ELR (cell line): ENCODE measurements at regions not wholly inside any gene's neighbourhood (a gene's known extent, or its start where the extent isn't known, plus 50 kb on each side); places are given as distances from the start of the nearest gene placed in this dataset.

ENCODE experiments used
- DNase-seq: peaks from one replicate; pipeline ENCODE4 v3.0.0-alpha.2; 2015; ENCODE audit warnings: low read depth

GRCh38 chr5:74226716-74227485 is 413.6 kb downstream of the ENC1 start:
- DNase-seq = no peak

GRCh38 chr5:74225587-74225986 is 414.9 kb downstream of the ENC1 start:
- no peak for DNase-seq

- DNase-seq = no peak
Measured at GRCh38 chr5:74224331-74224730, 416.2 kb downstream of the ENC1 start.

- no peak for DNase-seq
Measured at GRCh38 chr5:74222806-74223205, 417.7 kb downstream of the ENC1 start.

- DNase-seq = no peak
Measured at GRCh38 chr5:74221413-74221812, 419.1 kb downstream of the ENC1 start.

- DNase-seq = no peak
Measured at GRCh38 chr5:74216012-74216411, 424.5 kb downstream of the ENC1 start.

- DNase-seq = peak; percentile 61
Measured at GRCh38 chr5:74212336-74212735, 428.2 kb downstream of the ENC1 start.

GRCh38 chr5:74209571-74209970 is 431.0 kb downstream of the ENC1 start:
- no peak for DNase-seq

- DNase-seq = peak; percentile 92
Measured at GRCh38 chr5:74206579-74207550, 433.7 kb downstream of the ENC1 start.

GRCh38 chr5:74205767-74206578 is 434.6 kb downstream of the ENC1 start:
- DNase-seq = no peak

- peak; percentile 87 for DNase-seq
Measured at GRCh38 chr5:74201334-74202081, 439.0 kb downstream of the ENC1 start.

- no peak for DNase-seq
Measured at GRCh38 chr5:74200560-74200959, 440.0 kb downstream of the ENC1 start.

- peak; percentile 80 for DNase-seq
Measured at GRCh38 chr5:74199436-74200210, 440.9 kb downstream of the ENC1 start.

- DNase-seq = peak; percentile 64
Measured at GRCh38 chr5:74199005-74199404, 441.5 kb downstream of the ENC1 start.

- DNase-seq = no peak
Measured at GRCh38 chr5:74198156-74198555, 442.4 kb downstream of the ENC1 start.

- no peak for DNase-seq
Measured at GRCh38 chr5:74196233-74196632, 444.3 kb downstream of the ENC1 start.

GRCh38 chr5:74194196-74194595 is 446.3 kb downstream of the ENC1 start:
- no peak for DNase-seq

- DNase-seq = no peak
Measured at GRCh38 chr5:74192606-74193299, 447.8 kb downstream of the ENC1 start.

- DNase-seq = peak; percentile 24
Measured at GRCh38 chr5:74188351-74189105, 452.0 kb downstream of the ENC1 start.
